ENCODE measurements at regions not wholly inside any gene's neighbourhood (a gene's known extent, or its start where the extent isn't known, plus 50 kb on each side); places are given as distances from the start of the nearest gene placed in this dataset.
"Not testable (repeated sequence)": the region's sequence is repeated elsewhere in the genome, so short reads cannot be mapped to it uniquely, and the experiment has no call there.

DNA sequence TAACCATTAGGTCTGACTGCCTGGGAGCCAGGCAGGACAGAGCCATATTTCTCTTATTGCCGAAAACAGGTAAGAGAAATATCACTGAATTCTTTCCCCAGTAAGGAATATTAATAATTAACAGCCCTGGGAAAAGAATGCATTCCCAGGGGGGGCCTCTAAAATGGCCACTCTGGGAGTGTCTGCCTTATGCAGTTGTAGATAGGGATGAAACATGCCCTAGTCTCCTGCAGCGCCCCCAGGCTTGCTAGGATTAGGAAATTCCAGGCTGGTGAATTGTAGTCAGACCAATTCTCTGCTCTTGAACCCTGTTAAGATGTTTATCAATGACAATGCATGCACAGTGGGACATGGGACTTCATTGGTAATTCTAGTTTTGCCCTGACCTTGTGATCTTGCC is 317.9 kb upstream of the GLI3 start:
- not testable (repeated sequence) for H3K27ac ChIP-seq (ENCODE audit: low read depth, low read length)
- WGBS, 3 donors = 69 to 96% (median 92%) methylated on average over 2 of the region's 2 CpGs

GRCh38 chr7:42552227-42552626 is 315.2 kb upstream of the GLI3 start:
- no peak overlapping the region for H3K27ac ChIP-seq (ENCODE audit: low read depth, low read length)

GRCh38 chr7:42550706-42551470 is 313.9 kb upstream of the GLI3 start:
- no peak overlapping the region for H3K27ac ChIP-seq (ENCODE audit: low read depth, low read length)

GRCh38 chr7:42549866-42550485 is 313.0 kb upstream of the GLI3 start:
- WGBS, 3 donors = 46 to 78% (median 67%) methylated on average over 3 of the region's 3 CpGs
- no peak overlapping the region for H3K27ac ChIP-seq (ENCODE audit: low read depth, low read length)

DNA sequence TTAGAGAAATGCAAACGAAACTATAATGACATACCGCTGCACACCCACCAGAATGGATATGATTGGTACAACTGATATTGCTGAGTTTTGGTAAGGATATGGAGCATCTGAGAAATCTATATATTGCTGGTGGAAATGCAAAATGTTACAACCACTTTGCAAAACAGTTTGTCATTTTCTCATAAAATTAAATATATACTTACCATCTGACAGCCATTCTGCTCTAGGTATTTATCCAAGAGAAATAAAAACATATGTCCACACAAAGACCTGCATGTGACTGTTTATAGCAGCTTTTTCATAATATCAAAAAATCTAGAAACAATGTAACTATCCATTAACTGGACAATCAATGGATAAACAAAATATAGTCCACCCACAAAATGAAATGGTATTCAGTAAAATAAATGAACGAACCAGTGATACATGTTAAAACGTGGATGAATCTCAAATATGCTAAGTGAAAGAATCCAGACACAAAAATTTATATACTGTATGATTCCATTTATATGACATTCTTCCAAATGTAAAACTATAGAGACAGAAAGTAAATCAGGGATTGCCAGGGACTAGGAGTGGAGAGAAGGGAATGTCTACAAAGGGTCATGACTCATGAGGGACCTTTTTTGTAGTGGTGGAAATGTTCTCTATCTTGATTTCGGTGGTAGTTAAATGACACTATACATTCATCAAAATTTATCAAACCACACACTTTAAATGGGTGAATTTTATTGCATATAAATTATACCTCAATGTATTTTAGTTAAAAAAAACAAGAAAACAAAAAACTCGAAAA is 312.0 kb upstream of the GLI3 start:
- 64 to 87% (median 80%) methylated on average over 6 of the region's 6 CpGs for WGBS, 3 donors

DNA sequence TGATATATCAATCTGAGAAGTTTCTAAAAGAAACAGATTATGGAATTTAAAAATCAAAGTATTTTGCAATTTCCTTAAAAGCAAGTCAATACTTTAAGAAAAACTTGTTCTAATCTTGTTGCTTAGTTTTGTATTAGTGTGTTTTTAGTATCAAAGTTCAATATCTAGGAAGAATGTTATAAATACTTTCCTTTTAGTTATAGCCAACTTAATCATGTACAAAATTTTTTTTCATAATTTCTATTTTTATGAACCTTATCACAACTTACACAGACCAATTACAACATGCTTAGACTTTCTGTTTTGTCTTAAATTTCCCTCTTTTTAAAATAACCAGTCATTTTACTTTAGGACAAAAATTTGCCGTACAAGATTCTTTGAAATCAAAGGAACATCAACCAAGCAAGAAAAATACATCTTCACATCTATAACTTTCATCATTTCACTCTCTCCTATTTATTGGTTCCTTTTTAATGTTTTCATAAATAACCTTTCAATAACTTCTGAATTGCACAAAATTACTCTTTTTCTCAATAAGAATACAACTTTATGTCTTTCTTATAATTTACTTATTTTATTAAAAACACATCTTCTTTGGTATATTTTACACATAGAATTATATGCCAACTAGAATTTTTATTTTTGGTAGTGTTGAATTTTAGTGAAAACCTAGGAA is 308.2 kb upstream of the GLI3 start:
- WGBS, 3 donors = 77 to 92% (median 91%) methylated on average over 1 of the region's 1 CpG
- no peak overlapping the region for H3K27ac ChIP-seq (ENCODE audit: low read depth, low read length)

More for the DNA sequence above, 312.0 kb upstream of the GLI3 start:
- H3K27ac ChIP-seq (ENCODE audit: low read depth, low read length) = no peak overlapping the region

- H3K27ac ChIP-seq (ENCODE audit: low read depth, low read length) = no peak overlapping the region
- 71 to 80% (median 74%) methylated on average over 4 of the region's 4 CpGs for WGBS, 3 donors
These were observed 306.9 kb upstream of the GLI3 start for GRCh38 chr7:42543953-42544352.

GRCh38 chr7:42542446-42542845 is 305.4 kb upstream of the GLI3 start:
- 39 to 93% (median 48%) methylated on average over 1 of the region's 1 CpG for WGBS, 3 donors
- H3K27ac ChIP-seq (ENCODE audit: low read depth, low read length) = not testable (repeated sequence)

- H3K27ac ChIP-seq (ENCODE audit: low read depth, low read length) = no peak overlapping the region
- 48 to 95% (median 95%) methylated on average over 1 of the region's 1 CpG for WGBS, 3 donors
These were observed 297.4 kb upstream of the GLI3 start for GRCh38 chr7:42534441-42534840.

GRCh38 chr7:42527004-42527403 is 290.0 kb upstream of the GLI3 start:
- WGBS, 3 donors = 67 to 86% (median 83%) methylated on average over 2 of the region's 2 CpGs
- H3K27ac ChIP-seq (ENCODE audit: low read depth, low read length) = no peak overlapping the region

- WGBS, 3 donors = 49 to 70% (median 69%) methylated on average over 19 of the region's 19 CpGs
- no peak overlapping the region for H3K27ac ChIP-seq (ENCODE audit: low read depth, low read length)
These were observed 285.4 kb upstream of the GLI3 start for GRCh38 chr7:42522227-42522991.

- H3K27ac ChIP-seq (ENCODE audit: low read depth, low read length) = no peak overlapping the region
- WGBS, 3 donors = 75 to 94% (median 91%) methylated on average over 2 of the region's 2 CpGs
These were observed 274.0 kb upstream of the GLI3 start for GRCh38 chr7:42511027-42511426.

DNA sequence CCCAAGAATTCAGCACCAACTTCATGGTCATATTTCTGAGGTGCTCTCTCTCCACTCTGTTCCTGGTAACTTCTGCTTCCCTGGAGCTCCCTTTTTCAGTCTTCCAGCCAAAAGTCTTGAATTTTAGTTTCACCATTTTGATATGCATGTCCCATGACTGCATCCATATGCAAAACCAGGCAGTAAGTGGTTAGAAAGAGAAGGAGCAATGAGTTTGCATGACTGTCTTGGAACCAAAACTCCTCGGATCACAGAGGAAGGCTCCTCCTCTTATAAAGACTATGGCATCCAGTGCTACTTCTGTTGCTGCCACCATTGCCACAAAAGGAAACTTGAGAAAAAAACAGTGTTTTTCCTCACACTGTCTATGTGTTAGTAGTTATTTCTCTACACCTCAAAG is 269.1 kb upstream of the GLI3 start:
- 86 to 94% (median 91%) methylated on average over 1 of the region's 1 CpG for WGBS, 3 donors
- no peak overlapping the region for H3K27ac ChIP-seq (ENCODE audit: low read depth, low read length)

DNA sequence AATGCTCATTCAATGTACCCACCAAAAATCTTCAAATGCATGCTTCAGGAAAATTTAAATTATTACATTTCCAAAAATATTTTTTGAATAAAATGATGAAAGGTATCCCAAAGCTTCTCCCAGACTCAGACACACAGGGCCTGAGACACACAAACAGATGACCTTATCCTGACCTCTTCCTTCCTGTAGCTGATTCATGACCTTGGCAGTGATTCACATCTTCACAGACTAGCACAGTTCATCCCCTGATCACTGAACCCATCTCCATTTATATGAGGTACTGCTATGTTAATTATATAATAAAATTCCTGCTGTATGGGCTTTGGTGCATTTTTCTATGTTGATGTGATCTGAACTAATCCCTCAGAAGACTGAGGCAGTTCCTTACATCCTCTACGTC is 265.0 kb upstream of the GLI3 start:
- no peak overlapping the region for H3K27ac ChIP-seq (ENCODE audit: low read depth, low read length)
- 50 to 80% (median 65%) methylated on average over 1 of the region's 1 CpG for whole genome bisulfite sequencing, 3 donors

GRCh38 chr7:42495256-42495655 is 258.2 kb upstream of the GLI3 start:
- H3K27ac ChIP-seq (ENCODE audit: low read depth, low read length) = no peak overlapping the region
- 76 to 90% (median 82%) methylated on average over 3 of the region's 3 CpGs for WGBS, 3 donors

DNA sequence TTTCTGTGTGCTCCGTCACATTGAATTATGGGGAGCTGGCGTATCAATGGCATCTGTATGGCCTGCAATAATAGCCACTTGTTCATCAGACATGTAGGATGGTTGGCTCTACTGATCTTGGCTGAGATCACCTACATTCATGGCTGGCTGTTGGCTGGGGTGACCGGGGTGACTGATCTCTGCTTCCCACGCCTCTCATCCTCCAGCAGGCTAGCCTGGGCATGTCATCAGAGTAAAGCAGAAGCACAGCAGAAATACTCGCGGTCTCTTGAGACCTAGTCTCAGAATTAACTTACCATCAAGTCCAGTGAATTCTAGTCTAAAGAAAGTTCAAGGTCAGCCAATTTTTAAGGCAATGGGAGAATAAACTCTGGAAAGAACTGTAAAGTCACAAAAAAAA is 257.7 kb upstream of the GLI3 start:
- 57 to 63% (median 62%) methylated on average over 6 of the region's 6 CpGs for WGBS, 3 donors
- H3K27ac ChIP-seq (ENCODE audit: low read depth, low read length) = no peak overlapping the region

DNA sequence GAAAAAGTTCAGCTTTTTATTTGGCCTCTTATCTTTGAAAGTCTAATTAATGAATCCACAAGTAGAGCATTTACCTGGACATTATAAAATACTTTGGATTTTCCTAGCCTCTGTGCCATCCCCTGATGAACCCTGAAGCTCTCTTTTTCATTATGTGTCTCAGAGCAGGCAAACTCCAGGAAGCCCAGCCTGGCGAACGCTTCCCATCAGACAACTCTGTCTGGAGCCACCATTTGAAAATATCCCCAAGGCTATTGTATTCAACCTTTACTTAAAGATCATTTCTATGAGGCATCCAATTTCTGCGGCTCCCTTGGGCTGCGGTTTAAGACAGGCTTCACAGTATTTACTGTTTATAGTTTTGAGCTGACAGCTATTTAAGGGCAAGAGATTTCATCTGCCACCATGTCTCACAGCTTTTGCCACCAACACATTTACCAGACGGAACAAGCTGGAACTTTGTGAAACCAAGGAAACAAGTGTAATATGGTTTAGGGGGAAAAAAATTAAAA is 257.2 kb upstream of the GLI3 start:
- 74 to 80% (median 79%) methylated on average over 5 of the region's 5 CpGs for WGBS, 3 donors
- peak overlapping the region; percentile 14 for H3K27ac ChIP-seq (ENCODE audit: low read depth, low read length)
